Medulla oblongata (tissue), 1 donor: ENCODE measurements at regions not wholly inside any gene's neighbourhood (a gene's known extent, or its start where the extent isn't known, plus 50 kb on each side); places are given as distances from the start of the nearest gene placed in this dataset.
"Not testable (repeated sequence)": the region's sequence is repeated elsewhere in the genome, so short reads cannot be mapped to it uniquely, and the experiment has no call there.

Experiments used
- DNase-seq: peaks from one replicate; pipeline ENCODE4 v3.0.0-alpha.2; 2015; ENCODE audit errors: extremely low spot score

- not testable (repeated sequence) for DNase-seq
Measured at GRCh38 chr7:97234494-97234893, 117.0 kb downstream of the SDHAF3 start.

DNA sequence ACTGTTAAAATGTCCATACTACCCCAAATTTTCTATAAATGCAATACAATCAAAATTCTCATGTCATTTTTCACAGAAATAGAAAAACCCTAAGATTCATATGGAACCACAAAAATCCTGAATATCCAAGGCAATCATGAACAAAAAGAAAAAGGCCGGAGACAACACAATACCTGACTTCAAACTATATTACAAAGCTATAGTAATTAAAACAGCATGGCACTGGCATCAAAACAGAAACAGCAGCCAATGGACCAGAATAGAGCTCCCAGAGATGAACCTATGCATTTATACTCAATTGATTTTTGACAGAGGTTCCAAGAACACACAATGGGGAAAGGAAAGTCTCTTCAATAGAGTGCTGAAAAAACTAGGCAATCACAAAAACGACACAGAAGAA, 128.8 kb downstream of the SDHAF3 start:
- DNase-seq: no peak

DNA sequence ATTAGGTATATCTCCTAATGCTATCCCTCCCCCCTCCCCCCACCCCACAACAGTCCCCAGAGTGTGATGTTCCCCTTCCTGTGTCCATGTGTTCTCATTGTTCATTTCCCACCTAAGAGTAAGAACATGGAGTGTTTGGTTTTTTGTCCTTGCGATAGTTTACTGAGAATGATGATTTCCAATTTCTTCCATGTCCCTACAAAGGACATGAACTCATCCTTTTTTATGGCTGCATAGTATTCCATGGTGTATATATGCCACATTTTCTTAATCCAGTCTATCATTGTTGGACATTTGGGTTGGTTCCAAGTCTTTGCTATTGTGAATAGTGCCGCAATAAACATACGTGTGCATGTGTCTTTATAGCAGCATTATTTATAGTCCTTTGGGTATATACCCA, 140.7 kb downstream of the SDHAF3 start:
- DNase-seq: not testable (repeated sequence)

DNA sequence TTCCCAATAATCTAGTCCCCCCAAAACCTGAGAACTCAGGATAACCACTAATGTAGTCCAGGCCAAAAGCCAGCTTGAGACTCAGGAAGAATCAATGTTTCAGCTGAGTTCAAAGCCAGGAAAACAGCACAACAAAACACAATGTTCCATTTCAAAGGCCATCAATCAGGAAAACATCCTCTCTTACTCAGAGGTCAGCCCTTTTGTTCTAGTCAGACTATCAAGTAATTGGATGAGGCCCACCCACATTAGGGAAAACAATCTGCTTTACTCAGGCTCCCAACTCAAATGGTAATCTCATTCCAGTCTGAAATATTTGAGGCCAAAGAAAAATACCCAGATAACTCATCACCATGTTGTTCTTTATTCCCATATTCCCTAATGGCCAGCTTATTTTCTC, 152.2 kb downstream of the SDHAF3 start:
- no peak for DNase-seq

GRCh38 chr7:97270280-97270679, 152.8 kb downstream of the SDHAF3 start:
- DNase-seq: no peak

DNA sequence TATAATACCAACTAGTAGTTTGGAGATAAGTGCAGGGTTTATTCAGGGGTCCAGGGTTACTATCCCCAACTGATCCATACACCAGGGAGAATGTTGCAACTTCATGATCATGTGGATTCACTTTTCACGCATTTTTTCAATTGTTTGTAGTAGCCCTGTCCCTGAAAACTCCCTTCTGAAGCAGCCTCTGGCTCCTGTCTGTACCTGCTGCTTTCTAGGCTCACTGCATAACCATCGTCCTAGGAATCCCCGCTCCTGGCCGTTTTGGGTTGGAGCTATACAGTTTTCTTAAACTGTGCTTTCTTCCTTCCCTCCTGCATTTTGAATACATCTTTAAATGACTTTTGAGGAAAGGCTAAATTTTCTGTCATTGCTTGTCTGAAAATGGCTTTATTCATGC, 154.1 kb downstream of the SDHAF3 start:
- no peak for DNase-seq

- DNase-seq: no peak
Measured at GRCh38 chr7:97272237-97272975, 154.9 kb downstream of the SDHAF3 start.

DNA sequence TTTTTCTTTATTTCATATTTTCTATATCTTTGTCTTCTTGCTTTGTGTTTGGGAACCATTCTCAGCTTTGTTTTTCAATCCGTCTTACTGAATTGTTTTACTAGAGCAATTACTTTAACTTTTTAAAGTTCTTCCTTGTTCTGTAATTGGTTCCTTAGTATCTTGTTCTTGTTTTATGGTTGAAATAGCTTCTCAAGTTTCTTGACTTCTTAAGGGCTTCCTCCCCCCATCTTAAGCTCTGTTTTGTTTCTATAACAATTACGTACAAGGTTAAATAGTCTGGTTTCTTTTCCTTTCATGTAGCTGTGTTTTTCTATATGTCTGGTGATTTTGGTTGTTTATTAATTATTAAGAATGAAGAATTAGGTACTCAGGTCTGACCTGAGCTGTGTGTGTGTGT, 158.0 kb downstream of the SDHAF3 start:
- DNase-seq: no peak

DNA sequence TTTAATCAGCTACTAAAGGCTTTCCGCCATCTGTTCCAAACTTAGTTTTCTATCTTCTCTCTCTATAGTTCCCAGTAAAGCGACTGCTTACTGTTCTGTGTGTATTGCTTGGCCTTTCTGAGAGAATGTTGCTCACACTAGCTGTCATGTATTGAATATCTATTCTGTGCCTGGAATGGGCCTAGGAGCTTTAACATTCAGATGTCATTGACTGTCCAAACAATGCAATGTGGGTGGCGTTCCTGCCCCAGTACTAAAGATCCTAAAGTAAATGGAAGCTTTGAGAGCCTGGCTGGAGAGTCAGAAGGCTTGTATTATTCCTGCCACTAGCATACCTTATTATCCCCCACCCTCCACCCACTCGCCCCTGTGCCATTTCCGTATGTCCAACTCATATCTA, 163.5 kb downstream of the SDHAF3 start:
- no peak for DNase-seq

GRCh38 chr7:97285348-97285747, 167.8 kb downstream of the SDHAF3 start:
- DNase-seq: no peak

- no peak for DNase-seq
Measured at GRCh38 chr7:97293031-97293430, 175.5 kb downstream of the SDHAF3 start.

DNA sequence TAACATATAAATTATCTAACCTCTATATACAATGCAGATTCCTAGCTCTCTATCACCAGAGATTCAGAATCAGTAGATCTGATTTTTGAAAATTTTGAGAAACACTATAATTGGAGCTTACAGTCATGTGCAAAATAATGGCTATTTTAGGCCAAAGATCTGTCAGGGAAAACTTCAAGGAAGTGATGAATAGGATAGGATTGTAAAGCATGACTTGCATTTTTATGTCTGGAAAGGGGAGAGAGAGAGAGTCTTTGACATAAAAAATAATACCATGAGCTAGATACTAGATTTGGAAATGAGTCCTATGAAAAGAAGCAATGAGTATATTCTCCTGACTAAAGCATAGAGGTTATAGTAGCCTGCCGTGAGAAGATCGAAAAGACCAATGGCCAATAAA, 181.1 kb downstream of the SDHAF3 start:
- no peak for DNase-seq

- no peak for DNase-seq
Measured at GRCh38 chr7:97305589-97305988, 188.1 kb downstream of the SDHAF3 start.

DNA sequence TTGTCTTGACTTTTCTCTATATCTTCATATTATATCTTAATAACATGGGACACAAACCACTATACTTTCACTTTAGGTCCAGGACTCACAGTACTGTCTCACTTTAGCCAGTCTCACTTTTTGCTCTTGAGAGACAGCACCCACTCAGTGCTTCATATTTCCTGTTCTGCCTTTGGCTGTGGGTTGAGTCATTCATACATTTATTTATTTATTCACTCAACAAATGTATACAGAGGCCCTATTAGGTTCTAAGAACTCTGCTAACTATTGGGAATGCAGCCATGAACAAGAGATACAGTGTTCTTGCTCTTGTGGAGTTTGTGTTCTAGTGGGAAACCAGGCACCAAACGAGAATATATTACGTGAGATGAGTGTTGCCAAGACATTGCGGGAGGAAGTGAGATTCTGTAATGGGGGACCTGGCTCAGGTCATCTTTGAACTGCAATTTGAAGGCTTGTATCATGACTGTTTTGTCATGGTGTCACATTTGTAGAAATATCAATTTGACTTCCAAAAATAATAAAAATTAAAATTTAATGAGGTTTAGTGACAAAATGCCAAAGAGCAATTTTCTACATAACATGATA, 190.1 kb downstream of the SDHAF3 start:
- no peak for DNase-seq

DNA sequence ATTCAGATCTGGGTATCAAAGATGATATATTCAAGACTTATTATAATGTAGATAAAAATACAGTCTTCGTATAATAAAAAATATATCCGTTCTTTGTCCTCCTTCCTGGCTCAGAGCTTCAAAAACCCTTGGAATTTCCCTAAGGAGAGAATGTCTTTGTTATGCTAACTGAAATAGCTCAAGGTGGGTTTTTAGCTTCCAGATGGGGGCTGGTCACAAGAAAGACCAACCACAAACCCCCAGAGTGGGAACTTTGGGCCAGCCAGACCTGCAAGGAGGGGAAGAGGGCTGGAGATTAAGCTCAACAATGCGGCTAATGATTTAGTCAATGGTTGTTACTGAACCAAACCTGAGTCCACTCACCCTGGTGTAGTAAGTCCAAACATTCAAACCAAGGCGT, 196.4 kb downstream of the SDHAF3 start:
- DNase-seq: no peak

- DNase-seq: no peak
Measured at GRCh38 chr7:97317575-97317974, 200.1 kb downstream of the SDHAF3 start.

GRCh38 chr7:97329871-97330270, 212.4 kb downstream of the SDHAF3 start:
- DNase-seq: not testable (repeated sequence)

- no peak for DNase-seq
Measured at GRCh38 chr7:97337849-97338248, 220.4 kb downstream of the SDHAF3 start.

DNA sequence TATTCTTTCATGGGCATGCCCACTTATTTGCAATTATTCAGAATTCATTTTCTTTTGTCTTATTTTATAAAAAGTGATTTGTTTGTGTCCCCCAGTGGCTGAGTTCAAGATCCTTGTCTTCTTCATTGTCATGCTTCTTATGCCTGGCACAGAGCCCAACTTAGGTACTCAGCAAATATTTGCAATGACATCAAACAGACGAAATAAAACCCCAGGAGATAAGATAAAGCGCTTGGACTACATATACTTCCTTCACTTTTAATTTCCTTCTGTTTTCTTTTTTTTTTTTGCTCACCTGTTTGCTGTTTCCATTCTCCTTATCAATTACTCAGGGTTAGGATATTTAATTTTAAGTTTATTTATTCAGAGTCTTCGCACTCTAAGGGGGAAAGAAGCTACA, 225.0 kb downstream of the SDHAF3 start:
- no peak for DNase-seq

DNA sequence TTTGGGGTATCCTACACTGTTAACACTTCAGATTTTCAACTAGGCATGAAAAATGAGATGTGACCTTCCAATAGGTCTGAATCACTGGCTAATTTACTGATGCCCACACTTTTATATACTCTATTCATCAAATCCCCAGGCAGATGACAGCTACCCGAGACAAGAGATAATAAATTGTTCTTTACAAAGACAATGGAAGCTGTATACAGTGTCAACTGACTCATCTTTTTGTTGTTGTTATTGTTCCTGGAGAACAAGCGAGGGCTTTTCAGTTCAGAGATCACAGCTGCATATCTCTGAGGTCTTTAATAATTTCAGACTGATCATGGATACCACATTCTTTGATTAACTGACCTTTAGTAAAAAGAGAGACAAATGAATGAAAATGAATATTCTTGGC, 228.9 kb downstream of the SDHAF3 start:
- DNase-seq: peak; percentile 85

GRCh38 chr7:97351488-97351887, 234.0 kb downstream of the SDHAF3 start:
- DNase-seq: no peak

DNA sequence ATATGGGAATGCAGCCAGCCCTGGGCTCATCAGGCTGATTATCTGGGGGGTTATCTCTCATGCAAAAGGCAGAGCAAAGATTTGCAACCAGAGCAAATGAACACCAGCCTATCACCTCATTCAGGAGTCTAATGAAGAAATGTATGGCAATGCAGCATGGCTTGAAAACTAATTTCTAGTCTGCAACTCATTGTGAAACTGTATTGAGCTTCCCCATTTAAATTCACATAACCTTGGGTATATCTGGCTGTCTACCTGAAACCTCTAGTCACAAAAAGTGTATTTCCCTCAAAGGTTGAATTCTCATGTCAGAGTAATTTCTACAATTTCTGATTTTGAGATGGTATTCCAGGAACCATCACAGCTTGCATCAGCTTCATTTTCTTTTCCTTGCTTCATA, 240.0 kb downstream of the SDHAF3 start:
- DNase-seq: no peak

GRCh38 chr7:97372882-97373281, 255.4 kb downstream of the SDHAF3 start:
- no peak for DNase-seq

- DNase-seq: no peak
Measured at GRCh38 chr7:97373736-97374135, 256.2 kb downstream of the SDHAF3 start.
